Stimulated activated CD4-positive, alpha-beta T cell treated with anti-CD3 and anti-CD28 coated beads, Interleukin-1b, Interleukin-23, amount 100 ng/mL, for 1 hour (primary cell): ENCODE measurements at regions not wholly inside any gene's neighbourhood (a gene's known extent, or its start where the extent isn't known, plus 50 kb on each side); places are given as distances from the start of the nearest gene placed in this dataset.
"Not testable (repeated sequence)": the region's sequence is repeated elsewhere in the genome, so short reads cannot be mapped to it uniquely, and the experiment has no call there.

Experiments
- DNase-seq, 2 donors: peaks; one replicate each; pipeline ENCODE4 v3.0.0-alpha.2; 2020; ENCODE audit warnings: low read depth in 2 of 2

DNA sequence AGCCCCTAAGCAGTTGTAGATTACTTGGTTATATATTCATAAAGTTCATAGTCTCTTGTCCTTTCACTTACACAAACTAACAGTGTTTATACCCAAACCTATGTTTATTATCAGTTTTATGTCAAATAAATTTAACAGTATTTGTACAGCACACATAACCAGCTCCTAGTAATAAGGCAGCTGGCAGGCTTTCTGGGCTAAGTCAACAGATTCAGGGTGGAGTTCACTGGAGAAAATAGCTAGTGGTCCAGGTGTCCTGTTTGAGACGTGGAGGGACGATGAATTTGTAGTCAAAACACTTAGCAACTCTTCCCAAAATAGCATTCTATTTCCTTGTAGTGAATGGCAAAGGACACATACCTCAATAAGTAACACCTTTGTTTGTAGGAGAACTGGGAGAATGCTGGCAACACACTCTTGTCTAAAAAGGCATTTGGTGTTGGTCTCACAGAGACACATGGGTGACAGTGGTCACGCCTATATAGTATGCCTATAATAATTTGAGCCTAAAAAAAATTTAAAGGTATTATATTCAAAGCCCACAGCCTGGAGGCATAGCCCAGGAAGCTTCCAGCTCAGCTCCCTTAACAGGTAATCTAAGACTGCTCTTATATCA lies 156.4 kb upstream of the CARMIL1 start:
- DNase-seq: no peak

DNA sequence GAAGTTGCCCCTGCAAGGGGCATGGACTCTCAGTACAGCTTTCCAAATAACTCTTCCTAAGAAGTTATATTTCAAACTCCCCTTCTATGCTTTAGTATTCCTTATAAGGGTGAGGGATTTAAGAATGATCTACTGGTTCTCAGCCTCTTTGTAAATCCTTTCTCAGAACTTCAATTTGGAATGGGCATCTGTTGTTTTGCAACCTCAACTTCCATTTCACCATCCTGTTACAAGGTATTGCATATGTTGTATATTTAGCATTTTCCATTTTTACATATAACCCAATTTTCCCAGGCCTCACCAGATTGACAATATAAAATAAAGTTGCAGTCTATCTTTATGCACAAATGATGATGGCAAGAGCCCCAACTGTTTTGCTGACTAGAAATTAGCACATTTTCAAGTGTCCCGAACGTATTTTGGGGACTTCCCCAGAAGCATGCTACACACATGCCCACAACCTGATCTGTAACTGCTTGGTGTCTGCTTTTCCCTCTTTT lies 154.9 kb upstream of the CARMIL1 start:
- DNase-seq: no peak

DNA sequence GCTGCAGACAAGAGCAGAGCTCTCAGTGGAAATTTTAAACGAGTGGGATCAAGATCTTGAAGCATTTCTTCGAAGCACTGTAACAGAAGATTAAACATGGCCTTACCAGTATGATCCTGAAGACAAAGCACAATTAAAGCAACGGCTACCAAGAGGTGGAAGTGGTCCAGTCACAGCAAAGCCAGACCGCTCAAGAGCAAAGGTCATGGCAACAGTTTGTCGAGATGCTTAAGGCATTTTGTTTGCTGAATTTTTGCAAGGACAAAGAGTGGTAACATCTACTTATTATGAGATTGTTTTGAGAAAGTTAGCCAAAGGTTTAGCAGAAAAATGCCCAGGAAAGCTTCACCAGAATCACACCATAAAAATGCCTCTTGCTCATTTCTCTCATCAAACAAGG lies 153.4 kb upstream of the CARMIL1 start:
- DNase-seq: no peak

DNA sequence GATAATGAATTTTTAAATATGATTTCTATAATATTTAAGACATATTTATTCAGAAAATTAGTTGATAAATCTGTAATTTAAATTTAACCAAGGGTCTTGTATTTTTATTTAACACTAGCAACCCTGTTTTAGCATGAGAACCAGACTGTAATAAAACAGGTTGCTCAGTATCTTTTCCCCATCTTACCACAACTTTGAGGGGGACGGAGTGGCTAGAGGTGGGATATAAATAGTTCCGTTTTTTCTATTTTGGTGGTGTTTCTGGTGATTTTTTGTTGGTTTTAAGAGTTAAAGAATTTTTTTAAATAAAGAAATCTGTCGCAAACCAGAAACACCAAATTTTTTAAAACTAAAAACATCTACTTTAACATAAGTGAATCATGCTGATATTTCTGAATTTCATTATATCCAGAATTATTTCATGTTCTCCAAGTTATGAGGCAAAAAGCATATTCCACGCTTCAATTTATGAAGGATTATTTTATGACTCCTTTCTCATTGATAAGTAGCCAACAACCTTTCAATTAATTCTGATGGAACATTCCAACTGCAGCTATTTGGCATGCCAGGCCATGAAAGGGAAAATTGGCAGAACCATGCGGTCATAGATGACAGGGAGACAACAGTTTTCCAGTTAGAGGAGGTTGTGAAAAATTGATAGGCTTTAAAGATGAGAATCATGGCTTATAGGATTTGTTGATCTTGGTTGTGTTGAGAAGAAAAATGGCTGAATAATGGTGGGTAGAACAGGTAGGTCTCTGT lies 151.9 kb upstream of the CARMIL1 start:
- DNase-seq: no peak

DNA sequence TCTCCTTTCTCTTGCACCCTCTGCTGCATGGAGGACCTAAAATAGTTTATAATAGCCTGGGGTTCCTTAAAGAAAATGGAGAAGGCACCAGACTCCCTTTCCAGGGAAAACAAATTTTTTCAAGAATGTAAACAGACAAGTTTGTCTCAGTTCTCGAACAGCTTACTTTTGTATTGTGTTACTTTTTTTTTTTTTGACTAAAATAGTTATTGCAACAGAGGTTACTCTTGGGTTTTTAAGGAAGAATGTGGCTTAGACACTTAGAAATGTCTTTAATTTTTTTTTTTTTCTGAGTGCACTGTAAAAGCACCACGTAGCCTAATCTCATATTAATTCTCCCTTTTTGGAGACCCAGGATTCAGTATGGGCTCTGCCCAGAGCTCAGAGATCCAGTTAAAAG lies 148.7 kb upstream of the CARMIL1 start:
- DNase-seq: no peak

DNA sequence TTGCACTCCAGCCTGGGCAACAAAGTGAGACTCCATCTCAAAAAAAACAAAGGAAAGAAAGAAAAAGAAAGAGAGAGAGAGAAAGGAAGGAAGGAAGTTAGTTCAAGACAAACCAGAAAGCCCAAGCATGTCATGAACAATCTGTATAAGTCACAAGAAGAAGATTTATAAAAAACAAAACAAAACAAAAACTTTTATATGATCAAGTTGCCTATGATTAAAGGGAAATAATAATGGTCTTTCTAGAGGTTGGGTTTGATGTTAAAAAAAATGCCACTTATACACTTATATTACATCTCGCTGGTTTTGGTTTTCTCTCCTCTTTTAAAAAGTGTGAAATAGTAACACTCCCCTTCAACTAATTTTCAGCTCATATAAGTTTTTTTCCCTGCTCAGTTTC lies 146.2 kb upstream of the CARMIL1 start:
- DNase-seq: no peak

DNA sequence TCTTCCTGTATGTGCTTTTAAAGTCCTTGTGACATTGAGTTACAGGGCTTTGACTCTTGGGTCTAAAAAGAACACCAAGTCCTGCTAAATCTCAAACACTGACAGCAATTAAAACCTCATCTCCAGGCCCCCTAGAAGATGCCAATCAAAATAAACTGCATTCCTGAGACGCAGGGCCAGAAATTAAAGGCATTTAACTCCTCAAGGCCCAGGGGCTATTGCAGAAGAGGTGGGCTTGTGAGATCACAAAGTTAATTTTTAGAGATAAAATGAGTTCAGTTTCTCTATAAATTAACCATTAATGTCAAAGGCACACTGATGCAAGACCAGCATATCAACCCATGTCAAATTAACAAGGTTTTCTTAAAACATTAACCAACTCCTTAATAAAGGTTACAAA lies 145.6 kb upstream of the CARMIL1 start:
- no peak for DNase-seq

DNA sequence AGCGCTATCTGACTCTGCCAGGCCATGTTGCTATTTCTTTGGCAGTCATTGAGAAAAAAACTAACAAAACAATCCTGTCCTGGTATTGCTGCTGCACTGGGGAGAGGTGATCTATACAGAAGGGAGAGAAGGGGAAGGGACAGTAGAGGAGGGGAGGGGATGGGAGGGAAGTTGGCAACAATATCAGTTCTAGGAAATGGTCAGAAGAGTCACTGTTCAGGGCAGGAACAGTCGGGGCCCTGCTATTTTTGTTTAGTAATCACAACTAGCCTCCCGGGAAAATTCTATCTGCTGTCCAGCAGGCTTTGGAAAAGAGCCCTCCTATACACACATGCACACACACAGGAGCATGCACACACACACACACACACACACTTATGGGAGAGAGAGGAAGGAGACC lies 142.3 kb upstream of the CARMIL1 start:
- no peak for DNase-seq

DNA sequence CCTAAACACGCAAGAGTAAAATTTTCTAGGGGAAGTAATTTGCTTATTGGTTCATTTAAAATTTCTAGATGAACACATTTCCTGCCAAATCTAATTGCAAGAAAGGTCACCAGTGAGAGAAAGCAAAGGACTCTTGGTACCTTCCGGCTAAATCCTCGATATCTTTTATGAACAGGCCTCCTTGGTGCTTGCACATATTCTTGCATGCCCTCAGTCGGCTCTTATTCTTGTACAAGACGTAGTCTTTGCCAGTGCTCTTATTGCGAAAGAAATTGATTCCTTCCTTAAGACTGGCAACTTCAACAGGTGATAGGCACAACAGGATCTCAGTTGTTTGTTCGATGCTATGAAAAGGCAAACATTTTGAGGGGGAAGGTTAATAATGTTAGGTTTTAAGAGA lies 141.7 kb upstream of the CARMIL1 start:
- no peak for DNase-seq

DNA sequence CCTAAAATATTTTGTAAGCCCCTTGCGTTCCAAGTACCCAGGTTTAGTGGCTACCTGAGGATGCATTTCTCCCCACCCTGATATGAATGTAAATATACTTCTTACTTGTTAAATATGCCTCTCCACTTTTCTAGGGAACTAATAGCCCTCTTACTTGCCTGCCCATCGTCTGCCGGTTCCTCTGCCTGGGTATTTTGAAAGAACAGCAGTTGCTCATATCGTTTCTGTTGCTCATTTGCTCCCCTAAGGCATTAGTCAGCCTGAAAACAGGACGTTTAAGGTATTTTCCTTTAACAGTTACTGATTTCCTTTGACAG lies 141.3 kb upstream of the CARMIL1 start:
- no peak for DNase-seq

DNA sequence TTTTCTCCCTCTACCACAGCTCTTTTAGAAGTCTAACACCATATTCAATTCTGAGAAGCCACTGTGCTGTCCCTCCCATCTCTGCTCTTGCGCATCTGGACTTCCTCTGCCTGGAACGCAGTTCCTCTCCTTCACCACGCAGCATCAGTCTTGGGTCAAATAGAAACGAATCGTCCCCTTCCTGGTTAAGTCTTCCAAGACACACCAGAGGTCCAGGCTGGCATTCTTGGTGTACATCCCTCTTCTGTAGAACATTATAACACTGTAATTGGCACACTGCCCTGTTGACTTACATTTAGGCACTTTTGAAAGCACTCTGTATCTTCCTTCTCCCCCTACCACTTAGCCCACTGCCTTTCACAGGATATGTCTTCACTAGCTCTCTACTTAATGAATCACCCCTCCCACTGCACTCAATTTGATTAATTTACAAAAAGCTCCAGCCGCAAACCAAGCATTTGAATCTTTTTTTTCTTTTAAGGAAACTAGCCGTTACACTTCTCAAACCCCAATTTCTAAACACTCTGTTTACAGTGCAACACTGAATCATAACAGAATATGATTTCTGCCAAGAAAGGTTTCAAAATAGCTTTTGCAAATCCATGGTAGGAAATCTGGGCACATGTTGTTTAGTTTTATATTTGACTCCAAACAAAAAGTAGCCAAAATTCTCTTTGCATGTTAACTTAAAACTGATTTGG lies 140.8 kb upstream of the CARMIL1 start:
- peak in 1 of 2 donors; percentile 12 for DNase-seq

DNA sequence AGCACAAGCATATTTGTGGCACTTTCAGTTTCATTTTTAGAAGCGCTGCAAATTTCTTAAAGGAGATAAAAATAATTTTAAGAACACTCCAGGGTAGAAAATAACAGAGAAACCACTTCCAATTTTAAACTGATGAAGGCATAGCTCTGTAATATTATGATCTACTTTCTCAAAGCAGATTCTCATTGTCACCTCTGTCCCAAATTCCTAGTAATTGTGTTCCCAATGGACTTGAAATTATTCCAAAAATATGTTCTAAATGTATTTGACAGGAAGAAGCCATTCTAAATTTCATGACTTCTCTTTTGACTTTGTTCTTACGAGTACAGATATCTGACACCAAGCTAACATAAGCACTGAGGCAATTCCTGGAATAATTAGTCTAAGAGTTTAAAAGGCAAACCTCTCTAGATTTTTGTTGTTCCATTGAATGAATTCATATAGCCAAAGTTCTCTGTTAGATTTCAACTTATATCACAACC lies 140.2 kb upstream of the CARMIL1 start:
- no peak for DNase-seq

DNA sequence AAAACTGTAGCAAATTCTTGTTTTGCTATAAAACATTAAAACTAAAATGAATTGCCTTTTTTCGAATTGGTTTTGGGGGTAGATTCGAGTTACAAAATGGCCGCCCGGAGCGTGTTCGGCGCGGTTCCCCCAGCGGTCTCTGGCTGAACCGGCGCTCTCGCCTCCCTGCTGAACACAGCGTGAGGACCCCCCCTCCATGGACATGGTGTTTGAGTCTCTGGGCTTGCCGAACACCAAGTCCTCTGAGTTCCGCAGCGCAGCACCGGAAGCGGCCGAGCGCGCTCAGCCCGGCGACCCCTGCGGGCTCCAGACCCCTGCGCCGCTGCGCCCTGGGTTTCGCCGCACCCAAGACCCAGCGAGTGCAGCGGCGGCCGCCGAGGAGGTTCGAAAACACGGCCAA lies 139.6 kb upstream of the CARMIL1 start:
- DNase-seq: not testable (repeated sequence)

DNA sequence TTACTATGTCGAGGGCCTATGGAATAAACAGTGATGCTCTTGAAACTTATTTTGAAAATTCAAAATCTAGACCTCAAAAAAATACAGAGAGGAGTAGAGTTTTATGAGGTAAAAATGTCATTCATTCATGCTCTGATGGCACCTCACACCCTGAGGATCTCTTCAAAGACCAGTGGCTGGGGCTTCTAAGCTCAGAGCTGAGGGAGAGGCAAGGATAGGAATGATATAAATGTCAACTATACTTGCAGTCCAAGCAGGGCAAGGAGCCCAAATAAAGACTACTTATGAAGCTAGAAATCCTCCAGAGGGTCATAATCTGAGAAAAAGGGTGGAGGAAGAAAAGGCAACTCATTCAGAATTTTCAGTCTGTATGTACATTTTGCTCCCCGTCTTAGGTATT lies 136.7 kb upstream of the CARMIL1 start:
- DNase-seq: no peak

DNA sequence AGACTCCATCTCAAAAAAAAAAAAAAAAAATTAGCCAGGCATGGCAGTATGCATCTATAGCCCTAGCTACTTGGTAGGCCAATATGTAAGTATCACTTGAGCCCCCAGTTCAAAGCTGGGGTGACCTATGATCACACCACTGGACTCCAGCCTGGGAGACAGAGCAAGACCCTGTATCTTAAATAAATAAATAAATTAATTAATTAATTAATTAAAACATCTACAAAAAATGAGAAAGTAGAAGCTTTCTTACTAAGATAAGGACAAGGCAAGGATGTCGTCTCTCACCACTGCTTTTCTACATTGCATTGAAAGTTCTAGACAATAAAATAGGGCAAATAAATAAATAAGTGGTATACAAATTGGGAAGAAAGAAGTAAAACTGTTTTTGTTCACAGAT lies 134.3 kb upstream of the CARMIL1 start:
- no peak for DNase-seq

DNA sequence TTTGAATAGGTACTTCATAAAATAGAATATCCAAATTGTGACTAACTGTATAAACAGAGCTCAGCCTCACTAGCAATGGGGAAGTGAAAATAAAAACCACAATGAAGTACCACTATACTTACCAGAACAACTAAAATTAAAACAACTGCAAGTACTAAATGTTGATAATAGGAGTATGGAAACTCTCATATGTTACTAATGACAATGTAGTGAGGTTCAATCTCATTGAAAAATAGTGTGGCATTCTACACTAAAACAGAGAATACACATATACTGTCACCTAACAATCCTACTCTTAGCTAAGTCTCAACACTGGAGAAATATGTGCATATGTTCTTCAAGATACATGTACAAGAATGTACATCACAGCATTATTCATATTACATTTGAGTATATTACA lies 132.0 kb upstream of the CARMIL1 start:
- DNase-seq: no peak

DNA sequence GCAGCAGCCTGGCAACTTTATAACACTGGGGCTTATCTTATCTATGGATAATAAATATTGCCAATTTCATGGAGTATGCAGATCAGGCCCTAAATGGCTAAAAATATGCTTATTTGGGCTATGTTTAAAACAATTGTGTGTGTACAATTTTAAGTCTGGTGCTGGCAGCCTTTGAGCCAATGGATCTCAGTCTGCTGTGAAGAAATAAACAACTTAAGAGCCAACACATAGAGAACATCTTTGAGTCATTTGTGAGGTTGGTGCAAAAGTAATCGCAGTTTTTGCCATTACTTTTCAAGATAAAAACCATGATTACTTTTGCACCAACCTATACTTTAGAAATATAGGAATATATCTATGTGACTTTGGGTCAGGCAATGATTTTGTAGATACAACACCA lies 129.1 kb upstream of the CARMIL1 start:
- DNase-seq: no peak

DNA sequence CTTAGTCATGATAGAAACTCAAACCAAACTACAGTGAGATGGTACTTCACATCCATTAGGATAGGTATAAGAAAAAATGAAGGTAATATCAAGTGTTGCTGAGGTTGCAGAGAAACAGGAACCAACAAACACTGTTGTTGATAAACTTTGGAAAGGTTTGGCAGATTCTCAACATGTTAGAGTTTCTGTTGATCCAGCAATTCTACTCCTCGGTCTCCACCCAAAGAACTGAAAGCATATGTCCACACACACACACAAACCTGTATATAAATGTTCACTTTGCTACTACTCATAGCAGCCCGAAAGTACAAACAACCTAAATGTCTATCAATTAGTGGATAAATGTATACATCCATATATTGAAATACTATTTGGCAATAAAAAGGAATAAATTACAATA lies 128.3 kb upstream of the CARMIL1 start:
- no peak for DNase-seq

DNA sequence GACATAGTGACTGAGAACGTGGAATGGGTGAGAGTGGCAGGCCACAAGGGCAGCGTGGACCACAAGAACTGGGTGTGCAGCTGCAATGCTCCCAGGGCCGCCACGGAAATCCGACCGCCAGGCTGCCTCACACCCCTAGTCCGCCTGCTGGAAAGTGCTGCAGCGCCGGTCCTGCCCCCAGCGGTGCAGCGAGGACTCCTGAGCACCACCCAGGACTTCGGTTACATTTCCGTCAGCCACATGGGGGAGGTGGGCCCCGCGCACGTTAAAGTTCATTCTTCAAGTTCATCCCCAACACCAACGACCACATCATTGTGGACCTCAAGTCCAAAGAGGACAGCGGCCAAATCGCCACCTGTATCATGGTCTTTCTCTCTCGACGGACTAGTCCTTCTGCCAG lies 126.1 kb upstream of the CARMIL1 start:
- DNase-seq: no peak

DNA sequence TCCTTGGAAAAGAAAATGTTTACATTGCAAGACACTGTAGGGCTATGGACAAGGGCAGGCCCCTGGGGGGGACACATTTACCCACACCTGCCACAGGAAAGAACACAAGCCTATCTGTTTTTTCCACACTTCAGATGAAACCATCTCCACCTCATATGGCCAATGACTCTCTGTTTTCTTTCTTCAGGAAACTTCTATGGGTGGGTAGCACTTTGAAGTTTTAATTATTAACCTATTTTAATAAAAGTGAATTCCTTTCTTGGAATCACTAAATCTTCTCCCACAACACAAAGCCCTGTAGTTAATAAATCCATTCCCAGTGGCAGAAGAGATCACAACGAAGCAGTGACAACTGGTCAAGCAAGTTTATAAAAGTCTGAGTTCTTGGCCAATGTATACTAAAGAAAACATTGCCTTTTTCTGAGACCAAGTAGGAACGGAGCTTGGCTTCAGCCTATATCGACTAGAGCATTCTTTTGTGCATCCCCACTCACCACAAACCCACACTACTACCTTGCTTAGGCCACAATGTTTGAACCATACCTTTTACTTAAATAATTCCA lies 125.1 kb upstream of the CARMIL1 start:
- DNase-seq: no peak

DNA sequence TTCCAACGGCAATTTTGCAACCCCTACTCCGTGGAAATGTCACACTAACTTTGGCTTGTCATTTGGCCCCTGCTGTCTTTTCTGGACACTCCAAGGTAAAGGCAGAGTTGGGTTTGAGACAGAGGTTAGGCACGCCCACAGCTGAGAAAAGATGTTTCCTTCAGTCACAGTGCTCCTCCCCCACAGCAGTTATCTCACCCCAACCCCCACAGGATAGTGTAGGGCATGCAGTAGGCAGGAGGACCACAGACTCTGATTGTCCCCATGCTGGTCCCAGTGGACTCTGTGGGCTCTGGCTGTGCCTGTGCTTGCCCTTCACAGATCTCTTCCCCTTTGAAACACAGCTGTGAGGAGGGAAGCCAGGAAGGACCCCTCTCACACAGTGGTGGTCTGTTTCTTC lies 124.0 kb upstream of the CARMIL1 start:
- no peak for DNase-seq

DNA sequence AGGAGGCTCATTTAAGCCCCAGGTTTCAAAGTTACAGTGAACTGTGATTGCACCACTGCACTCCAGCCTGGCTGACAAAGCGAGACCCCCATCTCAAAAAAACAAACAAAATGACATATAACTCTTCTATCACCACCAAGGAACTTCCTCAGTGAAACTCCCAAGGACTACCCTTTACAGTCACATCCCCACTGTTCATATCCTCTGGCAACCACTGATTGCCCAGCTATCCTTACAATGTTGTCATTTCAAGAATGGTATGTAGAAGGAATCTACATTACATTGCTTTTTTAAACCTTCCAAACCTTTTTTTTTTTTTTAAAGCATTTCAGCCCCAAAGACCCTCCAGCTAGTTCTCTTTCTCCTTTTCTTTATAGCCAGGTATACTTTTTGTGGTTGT lies 123.1 kb upstream of the CARMIL1 start:
- no peak for DNase-seq

DNA sequence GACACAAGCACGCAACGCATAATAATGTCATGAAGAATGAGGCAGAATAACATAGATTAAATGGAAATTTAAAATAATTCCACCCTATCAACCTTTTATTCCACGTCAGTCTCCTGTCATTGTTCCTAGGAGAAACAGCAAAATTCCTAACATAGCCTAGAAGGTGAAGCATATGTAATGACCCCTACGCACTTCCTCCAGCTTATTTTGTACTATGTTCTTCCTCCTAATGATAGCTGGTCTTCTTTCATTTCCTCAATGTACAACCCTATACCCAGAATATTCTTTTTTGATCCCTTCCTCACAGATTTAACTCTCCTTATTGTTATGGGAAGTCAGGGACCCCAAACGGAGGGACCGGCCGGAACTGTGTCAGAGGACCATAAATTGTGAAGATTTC lies 122.0 kb upstream of the CARMIL1 start:
- no peak for DNase-seq
